ENCODE measurements at regions not wholly inside any gene's neighbourhood (a gene's known extent, or its start where the extent isn't known, plus 50 kb on each side); places are given as distances from the start of the nearest gene placed in this dataset.

GRCh38 chr1:222452031-222452430, 95.9 kb downstream of the HHIPL2 start:
- no peak overlapping the region for H3K4me3 ChIP-seq (ENCODE audit: low read depth, low read length)
- no peak for TF ChIP-seq CTCF (conservative IDR thresholded peaks at IDR 0.05; ENCODE audit: low read depth, low read length)
- no peak for DNase-seq (ENCODE audit: low read depth)

- TF ChIP-seq CTCF (conservative IDR thresholded peaks at IDR 0.05; ENCODE audit: low read depth, low read length), result no peak
- no peak for DNase-seq (ENCODE audit: low read depth)
- H3K4me3 ChIP-seq (ENCODE audit: low read depth, low read length), result no peak overlapping the region
These were observed 104.3 kb downstream of the HHIPL2 start for GRCh38 chr1:222443566-222443965.

DNA sequence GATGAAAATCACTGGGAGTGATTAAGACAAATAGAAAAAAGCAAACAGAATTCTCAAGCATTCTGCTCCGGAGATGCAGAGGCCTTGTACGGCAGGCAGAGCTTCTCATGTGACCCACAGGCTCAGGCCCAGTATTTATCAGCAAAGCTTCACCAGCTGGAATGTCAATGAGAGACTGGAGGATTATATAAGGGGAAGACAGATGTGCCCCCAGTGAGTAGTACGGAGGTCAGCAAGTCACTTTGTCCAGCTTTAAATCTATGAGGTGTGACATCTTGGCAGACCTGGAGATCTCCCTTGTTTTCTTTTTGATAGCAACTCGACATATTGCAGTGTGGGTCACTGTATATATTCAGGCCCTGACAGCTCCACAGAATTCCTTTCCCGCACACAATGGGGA, 106.8 kb downstream of the HHIPL2 start:
- no peak overlapping the region for H3K4me3 ChIP-seq (ENCODE audit: low read depth, low read length)
- DNase-seq (ENCODE audit: low read depth), result peak; percentile 18
- no peak for TF ChIP-seq CTCF (conservative IDR thresholded peaks at IDR 0.05; ENCODE audit: low read depth, low read length)

GRCh38 chr1:222424826-222425225, 123.1 kb downstream of the HHIPL2 start:
- no peak for TF ChIP-seq CTCF (conservative IDR thresholded peaks at IDR 0.05; ENCODE audit: low read depth, low read length)
- H3K4me3 ChIP-seq (ENCODE audit: low read depth, low read length), result no peak overlapping the region
- no peak for DNase-seq (ENCODE audit: low read depth)

DNA sequence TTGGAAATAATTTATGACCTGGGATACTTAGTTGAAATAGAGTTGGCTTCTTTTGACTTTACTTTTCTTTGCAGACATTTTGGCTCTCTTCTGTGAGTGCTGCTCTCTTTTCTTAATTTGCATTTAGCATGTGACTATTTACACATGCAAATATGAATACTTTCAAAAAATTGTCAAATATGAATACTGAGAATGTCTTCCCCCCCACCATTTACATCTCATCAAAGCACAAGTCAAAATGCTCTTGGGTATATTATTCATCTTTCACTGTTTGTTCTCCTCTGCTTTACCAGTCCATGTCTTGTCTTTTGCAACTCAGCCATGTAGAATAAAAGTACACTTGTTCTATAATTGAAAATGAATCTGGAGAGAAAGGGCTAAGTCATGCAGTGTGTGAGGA, 126.5 kb downstream of the HHIPL2 start:
- no peak overlapping the region for H3K4me3 ChIP-seq (ENCODE audit: low read depth, low read length)
- no peak for TF ChIP-seq CTCF (conservative IDR thresholded peaks at IDR 0.05; ENCODE audit: low read depth, low read length)

GRCh38 chr1:222420633-222421032, 127.3 kb downstream of the HHIPL2 start:
- DNase-seq (ENCODE audit: low read depth), result no peak
- no peak for TF ChIP-seq CTCF (conservative IDR thresholded peaks at IDR 0.05; ENCODE audit: low read depth, low read length)
- no peak overlapping the region for H3K4me3 ChIP-seq (ENCODE audit: low read depth, low read length)

More for the DNA sequence above, 126.5 kb downstream of the HHIPL2 start:
- DNase-seq (ENCODE audit: low read depth), result no peak

DNA sequence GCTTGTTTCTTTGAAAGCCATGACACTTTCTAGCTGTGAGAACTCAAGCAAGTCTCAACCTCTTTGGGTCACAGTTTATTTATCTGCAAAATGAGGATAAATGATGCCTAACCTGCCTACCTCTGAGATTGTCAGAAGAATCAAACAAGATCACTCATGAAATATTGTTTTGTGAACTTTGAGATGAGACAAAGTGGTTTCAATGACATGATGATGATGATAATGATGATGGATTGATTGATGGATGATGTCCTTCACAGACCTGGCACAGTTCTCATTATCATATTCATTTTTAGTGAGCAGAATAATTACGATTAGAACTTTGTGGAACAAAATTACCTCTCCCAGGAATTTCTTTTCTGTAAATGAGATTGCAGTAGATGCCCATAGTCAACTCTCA, 129.2 kb downstream of the HHIPL2 start:
- H3K4me3 ChIP-seq (ENCODE audit: low read depth, low read length), result no peak overlapping the region
- DNase-seq (ENCODE audit: low read depth), result no peak
- TF ChIP-seq CTCF (conservative IDR thresholded peaks at IDR 0.05; ENCODE audit: low read depth, low read length), result no peak
